GM19467 (cell line): ENCODE measurements at regions not wholly inside any gene's neighbourhood (a gene's known extent, or its start where the extent isn't known, plus 50 kb on each side); places are given as distances from the start of the nearest gene placed in this dataset.
A peak's percentile ranks its signal among the peaks of the same experiment; 100 is the strongest.
"Not testable (repeated sequence)": the region's sequence is repeated elsewhere in the genome, so short reads cannot be mapped to it uniquely, and the experiment has no call there.

Experiments used
- ATAC-seq: cut with Tn5 transposase; IDR thresholded peaks from one replicate; pipeline ENCODE4 v1.9.1; 2021; ENCODE audit warnings: mild to moderate bottlenecking, moderate library complexity; ENCODE audit not compliant: unreplicated experiment

GRCh38 chrX:66914080-66914479 lies 275.2 kb upstream of the EDA2R start:
- ATAC-seq = no peak

DNA sequence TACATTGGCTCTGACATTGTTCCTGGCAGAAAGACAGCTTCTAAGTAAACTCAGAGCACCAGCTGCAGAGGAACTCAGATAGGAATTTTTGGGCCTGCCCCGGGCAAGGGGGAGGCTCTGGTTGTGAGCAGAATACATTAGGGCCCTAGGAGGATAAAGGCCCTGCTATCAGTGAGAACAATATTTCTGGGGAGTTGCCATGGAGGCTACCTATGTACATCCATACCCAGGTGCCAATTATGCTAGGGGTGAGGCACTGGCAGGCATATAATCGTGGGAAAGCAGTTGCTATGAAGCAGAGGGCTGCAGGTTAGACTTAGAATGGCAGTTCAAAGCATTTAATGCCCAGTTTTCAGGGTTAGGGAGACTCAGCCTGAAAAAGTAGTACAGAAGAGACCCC lies 273.5 kb upstream of the EDA2R start:
- ATAC-seq = no peak

DNA sequence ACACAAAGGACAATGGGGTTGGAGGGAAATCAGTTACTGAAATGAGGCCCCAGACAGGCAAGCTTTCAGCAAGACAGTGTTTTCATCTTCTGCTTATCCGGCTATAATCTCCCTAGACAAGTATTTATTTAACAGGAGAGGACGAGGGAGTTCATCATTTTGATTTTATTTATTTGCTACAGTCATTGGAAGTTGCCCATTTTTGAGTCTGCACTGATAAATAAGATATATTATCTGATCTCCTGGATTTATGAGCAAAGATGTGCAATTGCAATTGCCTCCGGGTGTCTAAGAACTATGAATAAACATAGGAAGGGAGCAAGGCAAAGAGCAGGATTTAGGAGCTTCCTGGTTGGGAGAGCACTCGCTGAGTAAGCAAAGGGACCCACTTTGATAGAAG lies 263.2 kb upstream of the EDA2R start:
- ATAC-seq = no peak

GRCh38 chrX:66900886-66901285 lies 262.0 kb upstream of the EDA2R start:
- no peak for ATAC-seq

GRCh38 chrX:66892004-66892403 lies 253.1 kb upstream of the EDA2R start:
- no peak for ATAC-seq

DNA sequence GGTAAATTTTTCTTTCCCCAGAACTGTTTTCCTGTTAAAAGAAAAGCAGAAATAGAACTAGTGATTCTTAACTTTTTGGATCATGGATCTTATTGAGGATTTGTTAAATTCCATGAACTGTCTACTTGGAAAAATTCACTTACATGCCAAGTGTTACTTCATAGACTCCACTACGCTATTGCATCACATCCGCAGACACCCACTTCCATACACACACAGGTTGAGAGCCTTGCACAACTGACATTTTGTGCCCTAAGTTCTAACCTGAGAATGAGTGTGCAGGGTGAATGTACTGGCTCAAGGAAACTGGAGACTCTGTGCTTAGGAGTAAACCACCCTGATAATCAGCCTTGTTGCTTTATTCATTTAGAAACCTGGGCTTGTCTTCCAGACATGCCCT lies 250.5 kb upstream of the EDA2R start:
- ATAC-seq = no peak

- no peak for ATAC-seq
These were observed 243.2 kb upstream of the EDA2R start for GRCh38 chrX:66882101-66882500.

DNA sequence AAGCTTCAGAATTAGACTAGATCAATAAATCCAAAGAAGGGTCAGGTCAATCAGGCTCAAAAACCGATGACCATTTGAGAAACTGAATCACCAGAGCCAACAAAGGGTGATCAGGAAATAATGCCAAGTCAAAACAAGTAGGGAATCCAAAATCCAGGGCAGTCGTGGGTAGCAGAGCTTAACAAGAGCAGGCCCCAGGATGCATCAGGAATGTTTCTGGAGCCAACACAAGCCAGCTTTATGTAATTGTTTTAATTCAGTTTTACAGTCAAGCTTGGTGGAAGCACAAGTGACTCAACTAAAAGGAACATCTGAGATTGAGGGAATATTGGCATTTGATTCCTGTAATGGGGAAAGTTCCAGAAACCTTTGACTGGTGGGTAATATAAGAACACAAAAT lies 237.9 kb upstream of the EDA2R start:
- ATAC-seq = no peak

DNA sequence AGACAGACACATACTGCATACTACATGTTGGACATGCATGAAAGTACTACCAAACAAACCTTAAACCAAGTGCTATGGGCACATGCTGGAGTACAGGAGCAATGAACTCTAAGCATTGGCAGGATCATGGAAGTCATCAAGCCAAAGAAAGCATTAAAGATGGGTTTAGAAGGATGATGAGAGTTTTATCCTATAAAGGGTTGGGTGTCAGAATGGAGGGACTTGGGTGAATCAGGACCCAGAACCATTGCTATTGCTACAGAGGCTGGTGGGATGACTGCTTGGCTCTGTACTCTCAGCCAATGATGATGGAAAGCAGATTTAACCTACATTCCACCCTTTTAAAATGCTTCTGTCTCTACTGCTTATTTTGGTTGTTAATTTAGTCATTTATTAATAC lies 233.9 kb upstream of the EDA2R start:
- no peak for ATAC-seq

DNA sequence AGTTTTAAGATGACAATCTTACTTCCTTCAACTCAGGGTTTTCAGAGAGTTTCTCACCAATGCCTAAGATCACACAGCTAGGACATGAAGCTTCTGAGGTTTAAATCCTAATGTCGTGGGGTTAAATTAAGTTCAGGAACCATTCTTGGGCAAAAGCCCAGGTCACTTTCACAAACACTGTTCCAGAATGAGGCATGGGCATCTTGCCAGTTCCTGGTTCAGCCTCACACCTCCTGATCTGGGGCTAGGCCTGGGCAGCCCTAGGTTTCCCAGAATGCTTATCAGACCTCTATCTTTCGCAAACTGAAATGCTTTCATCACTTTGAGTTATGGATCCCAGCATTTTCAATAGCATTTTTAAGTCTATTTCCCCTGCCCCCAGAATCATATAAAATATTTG lies 224.8 kb upstream of the EDA2R start:
- ATAC-seq = no peak

GRCh38 chrX:66833426-66833825 lies 194.5 kb upstream of the EDA2R start:
- ATAC-seq = peak; percentile 93

DNA sequence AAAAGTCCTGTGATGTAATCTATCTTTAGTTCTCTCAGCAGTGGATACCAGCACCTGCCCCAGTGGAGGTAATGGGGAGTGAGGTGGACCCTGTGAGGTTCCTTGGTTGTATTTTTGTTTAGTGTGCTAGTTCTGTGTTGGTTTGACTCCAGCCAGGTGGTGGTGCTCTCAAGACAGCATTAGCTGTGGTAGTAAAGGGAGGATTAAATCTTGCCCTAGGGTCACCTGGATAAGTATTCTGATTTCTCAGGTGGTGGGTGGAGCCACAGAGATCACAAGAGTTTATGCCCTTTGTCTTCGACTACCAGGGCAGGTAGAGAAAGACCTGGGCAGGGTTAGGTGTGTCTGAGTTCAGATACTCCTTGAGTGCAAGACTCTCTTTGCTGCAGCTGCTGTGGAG lies 176.3 kb upstream of the EDA2R start:
- ATAC-seq = no peak

GRCh38 chrX:66794514-66794913 lies 155.6 kb upstream of the EDA2R start:
- not testable (repeated sequence) for ATAC-seq

DNA sequence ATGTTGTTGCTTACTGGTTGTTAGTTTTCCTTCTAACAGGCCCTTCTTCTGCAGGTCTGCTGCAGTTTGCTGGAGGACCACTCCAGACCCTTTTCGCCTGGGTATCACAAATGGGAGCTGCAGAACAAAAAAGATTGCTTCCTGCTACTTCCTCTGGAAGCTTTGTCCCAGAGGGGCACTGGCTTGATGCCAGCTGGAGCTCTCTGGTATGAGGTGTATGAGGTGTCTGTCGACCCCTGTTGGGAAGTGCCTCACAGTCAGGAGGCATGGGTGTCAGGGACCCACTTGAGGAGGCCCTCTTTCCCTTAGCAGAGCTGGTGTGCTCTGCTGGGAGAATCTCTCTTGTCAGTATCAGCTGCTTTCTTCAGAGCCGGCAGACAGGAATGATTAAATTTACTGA lies 127.4 kb upstream of the EDA2R start:
- ATAC-seq = no peak

DNA sequence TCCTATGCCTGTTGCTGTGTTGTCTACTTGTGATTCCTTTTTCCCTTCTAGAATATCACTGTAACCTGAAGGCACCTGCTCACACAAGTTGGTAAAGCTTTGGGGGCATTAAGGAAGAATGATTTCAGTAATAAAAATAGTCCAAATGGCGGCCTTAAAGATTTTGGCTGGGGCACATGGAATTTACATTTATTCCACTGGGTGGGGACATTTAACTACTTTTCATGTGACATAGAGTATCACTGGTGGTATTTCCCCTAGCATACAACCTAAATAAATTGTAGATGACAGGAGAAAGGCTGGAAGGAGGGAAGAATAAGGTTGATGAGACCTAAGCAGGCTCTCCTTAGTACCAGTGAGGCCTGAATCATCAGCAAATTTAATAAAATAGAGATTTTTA lies 121.8 kb upstream of the EDA2R start:
- no peak for ATAC-seq

DNA sequence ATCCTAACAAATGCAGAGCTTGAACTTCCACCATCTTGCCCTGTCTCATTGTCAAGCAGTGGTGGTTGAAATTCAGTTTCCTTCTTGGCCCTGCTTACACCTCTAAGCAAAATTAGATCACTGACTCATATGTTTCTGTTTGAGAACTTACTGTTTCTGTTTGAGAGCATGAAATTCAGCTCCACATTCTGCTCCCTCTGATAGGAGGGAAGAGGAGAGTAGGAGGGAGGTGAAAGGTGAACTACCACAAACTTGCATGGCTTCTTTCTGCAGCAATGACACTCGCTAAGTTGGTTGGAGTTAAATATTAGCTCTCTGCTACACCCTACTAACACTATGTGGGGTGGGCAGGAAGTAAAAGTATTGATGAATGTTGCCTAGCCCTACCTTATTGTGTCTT lies 117.8 kb upstream of the EDA2R start:
- ATAC-seq = peak; percentile 50

DNA sequence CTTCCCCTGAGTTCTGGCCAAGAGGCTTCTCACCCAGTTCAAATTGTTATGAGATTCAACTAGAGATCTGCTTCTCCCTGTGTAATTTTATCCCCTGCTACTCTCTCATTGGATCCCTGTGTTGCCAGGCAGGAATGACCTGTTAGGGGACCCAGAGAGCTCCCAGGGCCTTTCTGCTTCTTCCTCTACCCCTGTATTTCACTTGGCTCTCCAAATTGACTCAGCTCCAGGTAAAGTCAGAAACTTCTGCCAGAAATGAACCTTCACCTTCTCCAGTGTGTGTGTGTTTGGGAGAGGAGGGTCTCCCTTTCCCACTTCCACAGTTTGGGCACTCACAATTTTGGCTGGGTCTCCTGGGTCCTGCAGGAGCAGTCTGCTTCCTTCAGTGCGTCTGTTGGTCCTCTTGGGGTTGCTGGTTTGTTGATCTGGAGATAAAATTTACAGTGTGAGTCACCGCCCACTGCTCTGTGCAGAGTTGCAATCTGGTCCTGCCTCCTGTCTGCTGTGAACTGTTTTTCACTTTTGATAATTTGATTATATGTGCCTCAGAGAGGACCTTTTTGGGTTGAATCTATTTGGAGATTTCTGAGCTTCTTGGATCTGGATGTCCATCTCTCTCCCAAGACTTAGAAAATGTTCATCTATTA lies 112.4 kb upstream of the EDA2R start:
- no peak for ATAC-seq

GRCh38 chrX:66744519-66744918 lies 105.6 kb upstream of the EDA2R start:
- ATAC-seq = not testable (repeated sequence)

GRCh38 chrX:66731398-66731797 lies 92.5 kb upstream of the EDA2R start:
- no peak for ATAC-seq

DNA sequence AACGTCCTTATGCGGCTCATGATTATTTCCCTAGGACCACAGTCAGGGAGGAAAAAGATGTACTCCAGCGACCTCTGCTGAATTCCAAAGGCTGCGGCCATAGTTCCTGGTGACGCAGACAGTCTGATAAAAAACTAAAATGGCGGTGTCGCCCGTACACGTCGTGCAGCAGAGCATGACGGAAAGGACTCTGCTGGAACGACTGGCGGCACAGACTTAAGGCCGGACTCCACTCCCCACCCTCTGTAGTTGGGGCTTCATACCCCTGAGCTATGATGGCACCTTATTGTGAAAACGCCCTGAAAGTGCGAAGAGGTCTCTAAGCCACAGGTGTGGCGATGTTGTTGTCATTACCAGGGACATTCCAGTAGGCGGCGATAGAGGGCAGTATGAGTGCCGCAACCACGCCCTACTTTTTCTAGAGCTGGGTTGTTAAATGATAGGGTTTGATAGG lies 90.0 kb upstream of the EDA2R start:
- no peak for ATAC-seq

GRCh38 chrX:66717926-66718325 lies 79.0 kb upstream of the EDA2R start:
- no peak for ATAC-seq

- ATAC-seq = no peak
These were observed 59.7 kb upstream of the EDA2R start for GRCh38 chrX:66698273-66699204.
